GM18517 (cell line): ENCODE measurements at regions not wholly inside any gene's neighbourhood (a gene's known extent, or its start where the extent isn't known, plus 50 kb on each side); places are given as distances from the start of the nearest gene placed in this dataset.

Source experiments
- ATAC-seq: cut with Tn5 transposase; IDR thresholded peaks from one replicate; pipeline ENCODE4 v1.9.1; 2021; ENCODE audit warnings: mild to moderate bottlenecking, moderate library complexity; ENCODE audit not compliant: unreplicated experiment

DNA sequence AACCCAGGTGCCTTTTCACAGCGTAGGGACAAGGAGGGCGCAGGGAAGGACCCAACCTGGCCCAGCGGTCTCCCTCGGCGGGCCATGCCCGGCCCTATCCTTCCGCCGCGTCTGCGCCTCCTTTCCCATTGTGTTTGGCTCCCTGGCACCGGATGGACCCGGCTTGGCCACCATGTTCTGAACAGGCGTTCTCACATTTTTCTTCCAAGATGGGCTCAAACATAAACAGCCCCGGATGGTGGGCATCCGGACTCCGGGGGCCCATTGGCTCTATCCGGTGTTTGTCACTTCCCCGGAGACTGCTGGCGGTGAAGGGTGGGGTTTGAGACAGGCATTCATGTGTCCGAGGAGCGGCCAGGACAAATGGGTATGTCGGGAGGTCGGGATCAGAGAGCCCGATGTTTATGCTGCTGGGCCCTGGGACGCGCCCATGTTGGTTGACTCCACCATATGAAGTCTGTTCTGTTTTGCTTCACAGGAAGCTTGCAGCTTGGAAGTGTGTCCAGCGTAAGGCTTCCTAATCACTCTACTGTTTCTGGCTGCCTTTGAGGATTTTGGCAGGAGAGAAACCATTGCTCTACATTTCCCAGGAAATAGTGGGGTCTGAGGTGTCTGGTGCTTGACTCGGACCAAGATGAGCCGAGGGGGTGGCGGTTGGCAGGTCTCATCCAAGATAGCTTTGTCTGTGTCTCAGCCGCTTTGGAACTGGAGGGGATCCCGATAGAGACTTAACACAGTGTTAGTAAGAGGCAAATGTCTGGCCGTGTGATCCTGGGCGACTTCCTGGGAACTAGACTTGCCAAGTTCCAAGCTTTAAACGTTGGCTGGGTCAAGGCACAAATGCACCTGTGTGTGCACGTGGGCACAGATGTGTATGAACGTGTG lies 188.3 kb downstream of the IRF8 start:
- ATAC-seq = no peak

DNA sequence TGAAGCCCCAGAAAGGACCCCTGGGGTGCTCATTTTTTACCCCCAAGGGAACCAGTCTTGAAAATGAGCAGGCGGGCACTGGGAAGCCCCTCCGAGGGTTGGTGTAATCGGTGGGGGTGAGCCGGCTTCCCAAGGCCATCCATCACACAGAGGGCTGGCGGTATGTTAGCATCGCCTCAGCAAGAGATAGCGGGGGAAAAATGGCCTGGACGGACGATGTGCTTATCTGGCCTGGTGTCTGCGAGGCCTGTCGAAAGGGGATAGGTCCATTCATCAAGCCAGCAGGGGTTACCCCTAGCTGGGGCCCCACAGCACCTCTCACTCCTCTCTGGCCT lies 188.9 kb downstream of the IRF8 start:
- no peak for ATAC-seq

DNA sequence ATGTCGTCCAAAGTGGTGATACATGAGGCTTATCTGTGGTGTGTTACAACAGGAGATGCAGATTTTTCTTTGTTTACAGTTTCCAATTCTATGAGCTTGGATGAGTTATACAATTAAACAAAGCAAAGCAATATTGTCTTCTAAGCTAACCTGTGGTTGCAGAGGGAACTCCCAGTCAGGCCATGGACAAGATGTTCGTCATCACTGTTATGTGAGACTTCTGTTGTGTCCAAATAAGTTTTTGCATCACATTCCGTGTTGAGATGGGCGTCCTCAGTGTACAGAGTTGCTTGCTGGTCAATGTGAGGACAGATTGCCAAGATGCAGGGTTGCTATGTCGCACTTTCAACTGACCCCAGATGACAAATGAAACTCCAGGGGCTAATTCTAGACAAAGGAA lies 189.3 kb downstream of the IRF8 start:
- no peak for ATAC-seq

DNA sequence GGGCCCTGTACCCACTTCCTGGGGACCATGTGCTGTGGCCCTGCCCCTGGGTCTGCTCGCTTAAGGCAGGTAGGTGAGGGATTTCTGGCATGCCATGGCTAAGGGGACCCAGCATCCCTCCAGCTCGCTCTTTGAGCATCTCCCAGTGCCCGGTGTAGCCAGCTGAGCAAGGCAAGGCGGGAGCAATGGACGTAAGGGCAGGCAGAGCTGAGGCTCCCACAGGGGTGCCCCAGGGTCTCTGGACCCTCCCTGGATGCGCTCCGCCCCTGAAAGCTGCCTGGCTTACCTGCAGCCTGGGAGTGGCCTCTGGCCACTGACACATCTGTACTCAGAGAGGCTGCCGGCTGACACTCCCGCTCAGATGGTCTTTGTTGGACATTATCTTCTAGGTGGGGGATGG lies 189.9 kb downstream of the IRF8 start:
- no peak for ATAC-seq

DNA sequence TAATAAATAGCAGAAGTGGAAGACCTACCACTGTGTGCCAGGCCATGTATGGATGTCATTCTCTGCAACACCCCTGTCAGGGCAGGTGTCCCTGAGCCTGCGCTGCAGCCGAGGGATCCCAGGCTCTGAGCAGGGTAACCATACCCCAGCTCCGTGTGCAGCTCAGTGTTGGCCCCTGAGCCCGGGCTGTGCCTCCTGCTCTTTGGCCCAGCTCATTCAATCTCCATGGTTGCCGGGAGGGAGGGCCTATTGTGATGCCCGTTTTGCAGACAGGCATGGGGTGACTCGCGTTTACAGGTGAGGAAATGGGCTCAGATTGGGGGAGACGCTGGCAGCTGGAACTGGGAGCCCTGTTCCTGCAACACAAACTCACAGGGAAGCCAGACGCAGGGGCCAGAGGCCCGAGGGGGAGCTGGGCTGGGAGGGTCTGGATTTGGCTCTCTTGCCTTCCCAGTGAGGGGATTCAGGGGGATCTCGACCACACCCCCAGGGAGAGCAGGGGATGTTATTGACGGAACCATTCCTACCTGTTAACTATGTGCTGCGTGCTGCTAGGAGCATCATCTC lies 190.5 kb downstream of the IRF8 start:
- no peak for ATAC-seq

DNA sequence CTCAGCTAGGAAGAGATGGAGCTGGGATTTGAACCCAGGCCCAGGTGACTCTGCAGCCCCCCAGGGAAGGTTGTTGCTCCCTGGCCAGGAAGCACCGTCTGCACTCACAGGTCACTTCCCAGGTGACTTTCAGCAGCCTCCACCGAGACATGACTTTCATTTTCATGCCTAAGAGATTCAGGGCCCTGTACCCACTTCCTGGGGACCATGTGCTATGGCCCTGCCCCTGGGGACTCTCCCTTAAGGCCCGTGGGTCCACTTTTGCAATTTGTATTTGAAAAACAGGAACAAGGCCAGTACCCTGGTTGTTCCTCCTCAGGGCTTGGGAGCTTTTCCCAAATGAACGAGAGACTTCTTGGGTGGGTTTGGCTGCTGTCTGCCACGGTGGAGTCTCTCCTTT lies 191.0 kb downstream of the IRF8 start:
- ATAC-seq = no peak

DNA sequence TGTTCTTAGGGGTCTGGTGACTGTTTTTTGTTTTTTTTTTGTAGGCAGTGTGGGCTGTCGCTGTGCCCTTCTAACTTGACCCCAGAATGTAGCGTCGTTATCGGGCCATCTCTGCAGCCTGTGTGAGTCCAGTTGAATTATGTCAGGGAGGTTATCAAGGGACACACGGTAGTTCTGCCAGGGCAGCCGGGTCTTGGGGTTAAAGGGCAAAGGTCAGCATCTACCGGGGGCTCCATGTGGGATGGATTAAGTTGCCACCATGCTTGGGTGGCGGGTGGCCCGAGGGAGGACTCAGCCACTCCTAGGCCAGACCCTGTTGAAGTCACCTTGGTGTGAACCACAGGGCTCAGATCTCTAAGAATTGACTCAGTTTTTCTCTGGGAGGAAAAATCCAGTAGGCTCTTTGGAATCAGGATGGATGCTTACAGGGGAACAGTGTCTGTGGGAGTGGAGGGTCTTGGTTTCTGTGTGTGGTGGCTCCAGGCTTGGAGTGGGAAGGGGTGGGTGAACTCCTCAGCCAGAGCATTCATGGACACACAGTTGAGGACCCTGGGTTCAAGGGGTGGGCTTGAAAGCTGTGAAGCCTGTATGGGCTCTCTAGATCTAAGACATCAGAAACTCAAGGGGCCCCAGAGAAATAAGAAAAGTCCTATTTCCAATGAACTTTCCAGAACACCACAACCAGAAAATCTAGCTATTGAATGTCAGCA lies 191.7 kb downstream of the IRF8 start:
- ATAC-seq = no peak

DNA sequence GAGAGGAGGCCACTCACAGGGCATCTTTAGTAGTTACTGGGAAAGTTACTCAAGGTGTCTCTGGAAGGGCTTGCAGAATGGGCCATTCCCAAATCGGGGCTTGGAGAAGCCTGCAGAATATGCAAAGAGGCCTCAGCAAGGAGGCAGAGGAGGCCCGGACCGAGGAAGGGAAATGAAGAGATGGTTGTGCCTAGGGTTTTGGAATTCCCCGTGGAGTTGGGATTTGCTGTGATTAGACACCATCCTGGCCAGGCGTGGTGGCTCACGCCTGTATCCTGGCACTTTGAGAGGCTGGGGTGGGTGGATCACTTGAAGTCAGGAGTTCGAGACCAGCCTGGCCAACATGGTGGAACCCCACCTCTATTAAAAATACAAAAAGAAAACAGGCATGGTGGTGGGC lies 193.0 kb downstream of the IRF8 start:
- no peak for ATAC-seq

DNA sequence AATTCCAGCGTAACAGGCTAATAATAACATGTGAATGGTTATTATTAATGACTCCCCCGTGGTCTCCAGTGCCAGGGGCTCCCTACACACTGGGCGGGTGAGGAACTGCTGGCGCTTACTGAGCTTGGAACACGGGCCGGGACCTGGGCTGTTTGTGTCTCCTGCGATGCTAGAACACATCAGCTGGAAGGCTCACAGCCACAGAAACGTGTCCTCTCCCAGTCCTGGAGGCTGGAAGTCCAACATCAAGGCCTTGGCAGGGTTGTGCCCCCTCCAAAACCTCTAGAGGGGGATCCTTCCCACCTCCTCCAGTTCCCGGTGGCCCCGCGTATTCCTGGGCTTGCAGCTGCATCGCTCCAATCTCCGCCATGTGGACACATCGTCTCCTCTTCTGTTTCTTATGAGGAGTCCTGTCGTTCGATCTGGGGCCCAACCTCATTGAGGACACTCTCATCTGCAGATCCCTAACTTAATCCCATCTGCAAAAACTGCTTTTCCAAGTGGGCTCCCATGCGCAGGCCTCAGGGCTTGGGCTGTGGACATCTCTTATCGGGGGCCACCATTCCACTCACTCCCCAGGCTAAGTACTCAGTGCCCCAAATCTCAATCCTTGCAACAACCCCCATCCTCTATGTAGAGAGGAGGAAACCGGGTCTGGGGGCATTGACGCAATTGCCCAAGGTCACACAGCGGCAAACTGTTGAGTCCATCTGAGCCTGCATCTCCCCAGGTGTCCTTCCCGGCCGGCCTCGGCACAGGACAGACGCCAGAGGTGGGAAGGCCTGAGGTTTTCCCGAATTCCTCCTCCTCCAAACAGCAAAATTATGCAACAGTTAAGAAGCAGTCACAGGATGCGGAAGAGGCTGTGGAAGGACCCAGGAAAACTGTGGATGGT lies 193.9 kb downstream of the IRF8 start:
- no peak for ATAC-seq

DNA sequence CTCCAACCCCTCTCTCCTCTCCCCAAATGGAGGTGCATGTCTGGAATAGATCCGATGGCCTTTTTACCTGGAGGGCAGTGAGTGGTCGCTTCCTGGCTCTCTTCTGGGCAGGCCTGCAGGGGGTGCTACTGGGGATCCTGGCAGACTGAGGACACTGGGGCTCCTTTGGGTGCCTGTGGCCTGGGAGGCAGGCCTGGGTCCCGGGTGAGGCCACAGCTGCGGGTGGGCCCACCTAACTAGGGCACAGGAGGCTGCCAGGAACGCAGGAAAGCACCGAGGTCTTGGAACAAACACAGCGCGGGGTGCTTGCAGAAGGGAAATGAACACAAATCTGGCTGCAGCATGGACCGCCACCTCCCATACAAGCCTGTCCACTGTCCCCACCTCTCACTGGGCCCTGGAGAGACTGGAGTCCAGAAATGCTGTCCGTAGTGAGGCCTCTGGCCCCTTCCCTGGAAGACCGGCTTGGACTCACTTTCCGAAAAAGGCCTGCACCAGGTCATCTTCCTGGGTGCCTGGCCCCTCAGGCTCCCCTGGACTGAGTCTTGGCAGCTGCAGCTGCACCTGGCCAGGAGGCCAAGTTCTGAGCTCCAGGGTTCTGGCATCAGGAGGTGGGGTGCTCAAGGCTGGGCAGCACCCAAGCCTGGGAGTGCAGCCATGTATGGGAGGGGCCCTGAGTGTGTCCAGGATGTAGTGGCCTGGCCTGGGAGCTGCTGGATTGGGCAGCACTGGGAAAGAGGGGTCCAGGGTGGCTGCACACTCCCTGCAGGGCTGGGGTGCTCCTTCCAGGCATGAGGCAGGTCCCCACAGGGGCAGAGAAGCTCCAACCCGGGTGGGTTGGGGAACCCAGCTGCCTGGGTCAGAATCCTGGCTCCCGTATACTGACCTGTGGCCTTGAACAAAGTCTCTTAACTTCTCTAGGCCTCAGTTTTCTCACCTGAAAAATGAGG lies 195.1 kb downstream of the IRF8 start:
- no peak for ATAC-seq

DNA sequence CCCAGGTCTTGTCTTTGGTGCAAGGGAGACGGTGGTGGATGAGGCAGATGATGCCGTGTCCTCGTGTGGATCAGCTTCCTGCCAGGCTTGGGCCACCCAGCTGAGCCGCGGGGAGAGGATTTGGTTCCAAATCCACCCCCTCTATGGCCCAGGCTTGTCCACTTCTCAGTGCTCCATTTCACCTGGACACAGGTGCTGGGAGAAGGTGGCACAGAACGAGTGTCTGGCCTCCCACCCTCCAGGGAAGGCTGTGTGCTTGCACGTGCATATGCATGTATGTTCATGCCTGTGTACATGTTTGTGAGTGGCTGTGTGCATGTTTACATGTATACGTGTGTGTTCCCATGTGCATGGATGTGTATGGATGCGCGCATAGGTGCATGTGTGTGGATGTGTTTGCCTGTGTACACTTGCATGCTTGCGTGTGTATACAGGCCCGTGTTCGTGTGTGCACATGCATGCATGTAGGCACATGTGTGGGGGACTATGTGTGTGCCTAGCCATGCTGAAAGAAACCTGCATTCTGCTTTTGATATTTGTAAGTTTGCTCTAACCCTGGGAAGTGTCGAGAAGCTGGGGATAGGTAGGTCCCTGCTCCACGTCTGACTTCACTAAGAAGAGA lies 196.3 kb downstream of the IRF8 start:
- ATAC-seq = no peak

DNA sequence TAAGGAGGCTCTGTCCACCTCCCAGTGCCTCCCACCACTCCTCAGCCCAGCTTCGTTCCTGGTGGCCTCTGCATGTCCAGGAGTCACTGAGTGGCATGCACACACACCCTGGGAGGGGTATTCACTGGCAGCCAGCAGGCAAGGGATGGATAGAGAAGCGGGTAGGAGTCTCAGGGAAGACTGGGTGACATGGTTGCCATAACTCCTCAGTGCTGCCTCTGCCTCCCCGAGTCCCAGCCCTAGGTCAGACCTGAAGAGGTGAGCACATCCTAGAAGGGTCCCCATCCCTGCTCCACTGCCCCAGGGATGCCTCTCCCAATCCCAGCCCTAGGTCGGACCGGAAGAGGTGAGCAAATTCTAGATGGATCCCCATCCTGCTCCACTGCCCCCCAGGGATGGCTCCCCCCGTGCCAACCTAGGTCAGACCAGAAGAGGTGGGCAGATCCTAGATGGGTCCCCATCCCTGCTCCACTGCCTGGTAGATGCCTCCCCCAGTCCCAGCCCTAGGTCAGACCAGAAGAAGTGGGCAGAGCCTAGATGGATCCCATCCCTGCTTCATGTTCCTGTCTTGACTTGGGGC lies 197.0 kb downstream of the IRF8 start:
- no peak for ATAC-seq

DNA sequence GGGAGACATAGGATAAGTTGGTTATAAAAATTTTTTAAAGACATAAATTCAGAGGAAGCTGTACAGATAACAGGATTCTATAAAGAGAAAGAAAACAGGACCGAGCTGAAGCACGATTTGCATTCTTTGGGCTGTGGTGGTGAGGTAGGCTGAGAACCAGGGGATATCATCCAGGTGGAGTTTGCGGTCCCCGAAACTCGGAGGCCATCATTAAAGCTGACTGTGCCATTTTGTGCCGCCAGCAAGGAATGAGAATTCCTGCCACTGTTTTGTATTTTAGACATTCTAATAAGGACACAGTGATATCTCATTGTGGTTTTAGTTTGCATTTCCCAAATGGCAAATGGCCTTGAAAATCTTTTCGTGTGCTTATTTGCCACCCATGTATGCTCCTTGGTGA lies 197.9 kb downstream of the IRF8 start:
- no peak for ATAC-seq

DNA sequence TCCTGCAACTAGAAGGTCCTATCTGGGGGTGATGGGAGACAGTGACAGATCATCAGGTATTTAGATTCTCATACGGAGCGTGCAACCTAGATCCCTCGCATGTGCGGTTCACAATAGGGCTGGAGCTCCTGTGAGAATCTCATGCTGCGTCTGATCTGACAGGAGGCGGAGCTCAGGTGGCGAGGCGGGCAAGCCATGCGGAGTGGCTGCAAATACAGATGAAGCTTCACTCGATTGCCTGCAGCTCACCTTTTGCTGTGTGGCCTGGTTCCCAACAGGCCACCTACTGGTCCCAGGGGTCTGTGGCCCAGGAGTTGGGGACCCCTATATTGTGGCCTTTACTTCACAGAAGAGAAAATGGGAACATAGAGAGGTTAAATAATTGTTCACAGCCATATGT lies 200.4 kb downstream of the IRF8 start:
- no peak for ATAC-seq

DNA sequence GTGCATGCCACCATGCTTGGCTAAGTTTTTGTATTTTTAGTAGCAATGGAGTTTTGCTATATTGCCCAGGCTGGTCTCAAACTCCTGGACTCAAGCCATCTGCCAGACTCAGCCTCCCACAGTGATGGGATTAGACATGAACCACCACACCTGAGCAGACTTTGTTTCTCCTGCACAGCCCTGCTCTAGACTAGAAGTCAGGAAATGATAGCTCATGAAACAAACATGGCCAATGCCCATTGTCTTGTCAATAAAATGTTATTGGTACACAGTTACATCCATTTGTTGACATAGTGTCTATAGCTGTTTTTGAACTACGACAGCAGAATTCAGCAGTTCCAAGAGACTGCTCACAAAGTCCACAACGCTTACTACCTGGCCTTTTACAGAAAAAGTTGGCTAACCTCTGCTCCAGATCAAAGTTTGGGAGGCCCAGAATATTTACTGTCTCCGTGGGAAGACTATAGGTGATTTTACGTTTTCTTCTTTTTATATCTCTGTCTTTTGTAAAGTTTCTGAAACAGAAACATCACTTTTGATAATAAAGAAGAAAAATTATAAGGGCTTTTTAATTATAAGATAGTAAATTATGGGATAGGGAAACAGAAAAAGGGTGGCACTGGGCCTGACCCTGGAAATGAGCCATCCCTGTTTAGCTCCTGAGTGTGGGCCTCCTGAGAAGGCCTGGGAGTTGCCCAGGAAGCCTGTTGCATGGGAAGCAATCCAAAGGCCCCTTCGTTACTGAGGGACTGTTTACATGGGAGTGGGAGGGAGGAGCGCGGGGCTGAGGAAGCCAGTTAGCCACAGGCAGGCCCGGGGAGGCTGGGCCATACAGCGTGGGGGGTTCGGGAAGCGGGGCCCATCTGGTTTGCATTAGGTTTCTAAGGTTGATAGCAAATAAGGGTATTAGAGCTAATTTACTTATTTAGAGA lies 201.5 kb downstream of the IRF8 start:
- no peak for ATAC-seq

DNA sequence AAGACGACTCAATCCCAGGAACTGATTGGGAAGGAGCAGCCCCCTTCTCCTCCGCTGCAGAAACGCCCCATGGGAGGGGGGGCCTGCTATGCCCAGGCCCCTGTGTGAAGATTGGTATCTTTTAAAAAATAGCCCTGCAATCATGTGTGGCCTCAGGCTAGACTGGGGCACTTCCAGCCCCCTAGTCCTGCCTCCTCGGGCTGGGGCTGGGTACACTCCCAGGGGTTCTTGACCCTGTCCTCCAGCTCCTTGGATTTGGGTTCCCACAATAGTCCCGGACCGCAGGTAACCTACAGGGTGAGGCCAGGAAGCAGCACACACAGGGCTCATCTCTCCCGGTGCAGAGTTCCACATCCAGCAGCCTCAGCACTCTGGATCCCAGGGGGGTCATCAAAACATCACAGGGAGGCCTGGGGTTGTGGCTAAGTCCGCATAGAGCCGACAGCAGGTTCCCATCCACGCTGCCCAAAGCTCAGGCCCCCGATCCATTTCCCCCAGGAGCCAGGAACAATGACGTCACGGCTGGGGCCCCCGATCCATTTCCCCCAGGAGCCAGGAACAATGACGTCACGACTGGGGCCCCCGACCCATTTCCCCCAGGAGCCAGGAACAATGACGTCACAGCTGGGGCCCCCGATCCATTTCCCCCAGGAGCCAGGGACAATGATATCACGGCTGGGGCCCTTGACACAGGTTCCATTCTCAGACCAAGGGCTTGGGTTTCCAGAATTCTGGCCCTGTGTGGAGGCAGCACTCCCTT lies 202.4 kb downstream of the IRF8 start:
- ATAC-seq = no peak

DNA sequence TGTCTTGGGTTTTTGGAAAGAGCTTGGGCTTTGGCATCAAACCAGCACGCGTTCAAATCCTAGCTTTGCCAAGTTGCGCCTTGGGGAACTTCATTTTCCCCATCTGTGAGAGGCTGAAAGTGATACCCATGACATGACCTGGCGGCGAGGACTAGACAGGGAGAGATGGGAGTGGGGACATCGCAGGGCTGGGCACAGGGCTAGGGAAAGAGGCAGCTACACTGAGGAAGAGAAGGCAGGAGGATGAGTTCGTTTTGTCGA lies 202.9 kb downstream of the IRF8 start:
- ATAC-seq = no peak

DNA sequence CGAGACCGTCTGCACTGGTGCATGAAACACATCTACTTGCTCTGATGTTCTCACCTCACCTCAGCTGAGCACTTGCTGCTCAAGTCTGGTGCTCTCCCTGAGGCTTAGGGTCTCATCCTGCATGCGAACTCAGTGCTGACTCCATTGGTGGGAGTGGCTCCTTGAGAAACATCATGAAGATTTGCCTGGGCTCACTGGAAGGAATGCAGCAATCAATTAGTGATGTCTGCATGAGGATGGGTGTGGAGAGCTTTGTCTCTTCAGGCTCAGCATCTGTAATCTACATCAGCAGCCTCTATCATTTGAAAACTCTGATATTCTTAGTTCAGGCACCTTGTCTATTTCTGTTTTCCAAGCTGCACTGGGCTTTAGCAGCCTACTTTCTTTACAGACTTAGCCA lies 204.4 kb downstream of the IRF8 start:
- no peak for ATAC-seq
